Fibroblast of pulmonary artery (primary cell): ENCODE measurements at regions not wholly inside any gene's neighbourhood (a gene's known extent, or its start where the extent isn't known, plus 50 kb on each side); places are given as distances from the start of the nearest gene placed in this dataset.
A peak's percentile ranks its signal among the peaks of the same experiment; 100 is the strongest.

Source experiments
- DNase-seq: peaks from one replicate; pipeline ENCODE4 v3.0.0-alpha.2; 2010; ENCODE audit warnings: low read depth
- H3K4me3 ChIP-seq: replicated peaks from 2 replicates; pipeline ENCODE4 v1.5.1; 2011; ENCODE audit warnings: low read depth, mild to moderate bottlenecking, control low read depth, low read length, moderate library complexity
- CTCF ChIP-seq: IDR thresholded peaks from 2 replicates; pipeline ENCODE4 v1.5.1; 2011; ENCODE audit warnings: mild to moderate bottlenecking, control low read depth, low read length, inconsistent platforms; ENCODE audit errors: missing control alignments

DNA sequence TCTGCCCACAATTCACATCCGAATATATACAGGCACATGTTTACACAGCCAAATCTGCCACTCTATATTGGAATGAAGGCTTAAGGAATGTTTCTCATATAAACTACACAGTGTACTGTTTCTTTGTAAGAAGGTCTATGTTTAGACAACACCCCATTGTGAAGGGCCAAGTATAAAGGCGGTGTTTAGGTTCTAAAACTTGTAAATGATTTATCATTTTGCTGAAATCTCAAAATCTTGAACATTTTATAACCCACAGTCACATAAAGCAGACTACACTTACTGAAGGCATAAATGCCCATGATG, 94.0 kb downstream of the ZNF608 start:
- no peak for TF ChIP-seq CTCF
- no peak for DNase-seq
- H3K4me3 ChIP-seq = no peak overlapping the region

DNA sequence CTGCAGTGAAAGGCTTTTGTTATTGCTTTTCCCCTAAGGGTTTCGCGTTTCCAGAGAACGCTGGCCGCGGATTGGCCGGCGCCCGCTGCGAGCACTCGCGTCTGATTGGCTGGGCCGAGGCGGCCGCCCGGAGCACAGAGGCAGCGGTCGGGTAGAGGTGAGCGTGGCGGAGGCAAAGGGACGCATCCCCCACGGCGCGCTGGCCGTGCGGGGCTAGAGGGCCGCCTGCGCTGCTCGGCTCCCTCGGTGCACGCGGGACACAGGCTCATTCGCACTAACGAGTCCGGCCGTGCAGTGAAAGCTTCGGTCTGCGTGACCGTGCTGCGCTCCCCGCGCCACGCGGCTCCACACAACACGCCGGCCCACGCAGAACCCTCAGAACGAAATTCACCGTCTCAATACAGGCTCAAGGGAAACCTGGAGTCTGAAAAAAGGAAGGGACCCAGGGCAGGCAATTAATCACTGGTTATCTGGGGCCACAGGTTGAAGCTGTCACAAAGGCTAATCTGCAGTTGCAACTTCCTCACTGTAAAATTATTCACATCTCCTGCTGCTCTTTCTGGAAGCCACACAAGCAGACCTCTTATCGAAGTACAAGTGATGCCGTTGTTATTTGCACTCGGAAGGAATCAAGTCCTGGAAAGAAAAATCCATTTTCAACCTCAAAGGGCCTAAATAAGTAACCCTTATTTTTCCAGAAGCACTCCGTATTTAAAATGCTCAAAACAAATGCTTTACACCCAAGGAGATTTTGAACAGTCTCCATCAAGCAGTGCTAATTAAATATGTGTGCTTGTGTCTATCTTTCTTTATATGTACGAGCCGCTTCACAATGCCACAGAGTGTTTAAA, 94.6 kb downstream of the ZNF608 start:
- TF ChIP-seq CTCF = no peak
- H3K4me3 ChIP-seq = peak overlapping the region; percentile 56
- DNase-seq = peak; percentile 79

- peak; percentile 84 for DNase-seq
- no peak for TF ChIP-seq CTCF
- H3K4me3 ChIP-seq = peak overlapping the region; percentile 56
Measured at GRCh38 chr5:124650951-124651662, 95.3 kb downstream of the ZNF608 start.

DNA sequence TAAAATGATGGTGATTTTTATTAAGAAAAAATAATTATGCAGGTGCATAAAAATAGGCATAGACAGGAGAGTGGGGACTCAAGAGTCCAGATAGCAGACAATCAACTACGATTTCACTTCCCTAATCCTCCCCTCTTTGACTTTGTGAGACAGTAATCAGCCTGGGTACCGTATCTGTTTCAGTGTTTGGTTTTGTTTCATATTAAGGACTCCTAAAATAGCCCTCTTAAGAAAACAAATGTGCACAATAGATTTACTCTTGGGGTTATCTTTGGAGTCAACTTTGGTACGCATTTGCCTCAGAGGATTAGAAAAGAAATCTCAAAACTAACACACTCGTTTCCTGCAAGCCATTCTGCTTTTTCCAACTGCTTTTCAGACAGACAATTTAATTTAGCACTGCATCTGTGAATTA, 96.3 kb downstream of the ZNF608 start:
- peak; percentile 70 for DNase-seq
- no peak for TF ChIP-seq CTCF
- peak overlapping the region; percentile 23 for H3K4me3 ChIP-seq

GRCh38 chr5:124649491-124650146, 96.8 kb downstream of the ZNF608 start:
- peak overlapping the region; percentile 23 for H3K4me3 ChIP-seq
- peak; percentile 92 for DNase-seq
- no peak for TF ChIP-seq CTCF

GRCh38 chr5:124648902-124649467, 97.5 kb downstream of the ZNF608 start:
- no peak for DNase-seq
- no peak overlapping the region for H3K4me3 ChIP-seq
- no peak for TF ChIP-seq CTCF
